PC-9 (cell line): ENCODE measurements at regions not wholly inside any gene's neighbourhood (a gene's known extent, or its start where the extent isn't known, plus 50 kb on each side); places are given as distances from the start of the nearest gene placed in this dataset.

ENCODE experiments used
- BruUV-seq: library from RNA; stranded (reverse); fragments of 400-500 nt; replicated peaks from 2 replicates; lab custom pipeline; 2021; lab: Mats Ljungman, UMichigan
- CTCF ChIA-PET: fragments of 300-600 bp; sonication (Branson Sonifier 250); formaldehyde crosslinking; loops from one replicate; lab custom pipeline; 2022; ENCODE audit warnings: antibody characterized with exemption; lab: Charles Lee
- POLR2A ChIA-PET: fragments of 300-600 bp; sonication (Branson Sonifier 250); formaldehyde crosslinking; loops from one replicate; lab custom pipeline; 2022; ENCODE audit warnings: antibody characterized with exemption; ENCODE audit not compliant: unreplicated experiment; lab: Charles Lee
- DNase-seq, 2 experiments: peaks; one replicate each; pipeline versions ENCODE4 v3.0.0 to v3.0.0-alpha.2; 2015 to 2022; ENCODE audit warnings: mixed read lengths in 1 of 2
- H2AFZ ChIP-seq: fragments of 200-600 bp; sonication (generic); 2 replicates; pipeline ENCODE4 v1.8.1; 2017; ENCODE audit warnings: antibody characterized with exemption
- H3F3A ChIP-seq: fragments of 200-600 bp; sonication (generic); 2 replicates; pipeline ENCODE4 v1.8.1; 2017; ENCODE audit warnings: antibody characterized with exemption, mild to moderate bottlenecking, low read depth; ENCODE audit not compliant: insufficient read depth
- H3K27ac ChIP-seq: fragments of 200-600 bp; sonication (generic); 2 replicates; pipeline ENCODE4 v1.6.1; 2016; ENCODE audit warnings: mixed run types
- H3K27me3 ChIP-seq: fragments of 200-600 bp; sonication (generic); 2 replicates; pipeline ENCODE4 v1.6.1; 2016; ENCODE audit warnings: low read depth, mixed run types; ENCODE audit not compliant: insufficient read depth
- H3K36me3 ChIP-seq: fragments of 200-600 bp; sonication (generic); 2 replicates; pipeline ENCODE4 v1.6.1; 2016; ENCODE audit warnings: low read depth, mixed run types
- H3K4me1 ChIP-seq: fragments of 200-600 bp; sonication (generic); replicated peaks from 2 replicates; pipeline ENCODE4 v1.6.1; 2016; ENCODE audit warnings: mixed run types; ENCODE audit not compliant: insufficient read depth
- H3K4me2 ChIP-seq: fragments of 200-600 bp; sonication (generic); 2 replicates; pipeline ENCODE4 v1.6.1; 2017; ENCODE audit warnings: mixed run types
- H3K4me3 ChIP-seq: fragments of 200-600 bp; sonication (generic); 2 replicates; pipeline ENCODE4 v1.6.1; 2016; ENCODE audit warnings: mixed run types
- H3K79me2 ChIP-seq: fragments of 200-600 bp; sonication (generic); 2 replicates; pipeline ENCODE4 v1.6.1; 2017; ENCODE audit warnings: low read depth, mixed run types
- H3K9me2 ChIP-seq: fragments of 200-600 bp; sonication (generic); 2 replicates; pipeline ENCODE4 v1.8.1; 2017; ENCODE audit warnings: mild to moderate bottlenecking; ENCODE audit not compliant: insufficient read depth
- H3K9me3 ChIP-seq: fragments of 200-600 bp; sonication (generic); 2 replicates; pipeline ENCODE4 v1.8.1; 2016; ENCODE audit warnings: low read depth; ENCODE audit not compliant: insufficient read depth
- H4K20me1 ChIP-seq: fragments of 200-600 bp; sonication (generic); 2 replicates; pipeline ENCODE4 v1.8.1; 2017; ENCODE audit not compliant: insufficient read depth
- CTCF ChIP-seq: fragments of 200-600 bp; sonication (generic); conservative IDR thresholded peaks from 2 replicates; pipeline ENCODE4 v1.6.1; 2017; ENCODE audit warnings: mixed run types, antibody characterized with exemption, mild to moderate bottlenecking, moderate library complexity
- EZH2 ChIP-seq: fragments of 200-600 bp; sonication (generic); IDR thresholded peaks from 2 replicates; pipeline ENCODE4 v1.8.0; 2017; ENCODE audit warnings: antibody characterized with exemption, low read depth
- intact Hi-C: fragments of 100-400 bp; cut with micrococcal nuclease; formaldehyde crosslinking; loops from one replicate; pipeline ENCODE4 v1.10.0; 2022; ENCODE audit not compliant: unreplicated experiment

- Histone ChIP-seq H4K20me1 (no peaks in the 10 kb centered on the region), H3K27me3 (no peaks in the 10 kb centered on the region), H3K36me3 (0 out of 2 replicates have a peak, but pooled peaks cover 5% of the 10 kb centered on the region), H3K27ac (no peak overlapping the region), H3K79me2 (no peaks in the 10 kb centered on the region), H3K4me3 (no peak overlapping the region), H3K9me3 (peaks cover 8% of the 10 kb centered on the region), H3K4me1 (no peaks in the 10 kb centered on the region), H3K4me2 (no peak overlapping the region), H2AFZ (no peak overlapping the region), H3K9me2 (no peaks in the 10 kb centered on the region; the same call in 1 of the 2 replicates), H3F3A (no peaks in the 10 kb centered on the region)
- no peak for TF ChIP-seq EZH2
- no peak for TF ChIP-seq CTCF
- ChIA-PET CTCF (no interaction called here), POLR2A (interaction anchor here (0.7 kb wide), 1 partner anchor 18 kb away, joined by 6 read pairs; no protein-coding TSS in a partner anchor)
- DNase-seq: no peak
- BruUV-seq: no TSS peak
- intact Hi-C loops: no loop called here
Observed at GRCh38 chr2:226447338-226448300, 352.0 kb downstream of the IRS1 start.

GRCh38 chr2:226446406-226447001, 353.1 kb downstream of the IRS1 start:
- Histone ChIP-seq H2AFZ (no peak overlapping the region), H3K9me2 (no peaks in the 10 kb centered on the region; the same call in 1 of the 2 replicates), H3K4me3 (no peak overlapping the region), H3K27ac (no peak overlapping the region), H3K36me3 (0 out of 2 replicates have a peak, but pooled peaks cover 5% of the 10 kb centered on the region), H3K4me1 (no peaks in the 10 kb centered on the region), H4K20me1 (no peaks in the 10 kb centered on the region), H3K27me3 (no peaks in the 10 kb centered on the region), H3K4me2 (no peak overlapping the region), H3K9me3 (0 out of 2 replicates have a peak, but pooled peaks cover 4% of the 10 kb centered on the region), H3F3A (no peaks in the 10 kb centered on the region), H3K79me2 (no peaks in the 10 kb centered on the region)
- no peak for DNase-seq
- POLR2A ChIA-PET: interaction anchor here (0.8 kb wide), 1 partner anchor 21 kb away, joined by 6 read pairs; no protein-coding TSS in a partner anchor
- CTCF ChIA-PET: no interaction called here
- BruUV-seq: no TSS peak
- TF ChIP-seq CTCF (no peak), EZH2 (no peak)
- intact Hi-C loops: no loop called here

GRCh38 chr2:226445216-226445861, 354.3 kb downstream of the IRS1 start:
- intact Hi-C loops: no loop called here
- no peak for DNase-seq
- H2AFZ ChIP-seq: no peak overlapping the region
- no peaks in the 10 kb centered on the region for H3K4me1 ChIP-seq
- H4K20me1 ChIP-seq: no peaks in the 10 kb centered on the region
- H3K4me2 ChIP-seq: no peak overlapping the region
- no peaks in the 10 kb centered on the region for H3K27me3 ChIP-seq
- ChIA-PET POLR2A (no interaction called here), CTCF (no interaction called here)
- H3K27ac ChIP-seq: no peak overlapping the region
- H3K9me3 ChIP-seq: 0 out of 2 replicates have a peak, but pooled peaks cover 4% of the 10 kb centered on the region
- no peaks in the 10 kb centered on the region; the same call in 1 of the 2 replicates for H3K9me2 ChIP-seq
- TF ChIP-seq CTCF (no peak), EZH2 (no peak)
- no peaks in the 10 kb centered on the region for H3F3A ChIP-seq
- no peak overlapping the region for H3K4me3 ChIP-seq
- H3K36me3 ChIP-seq: 0 out of 2 replicates have a peak, but pooled peaks cover 5% of the 10 kb centered on the region
- no TSS peak for BruUV-seq
- no peaks in the 10 kb centered on the region for H3K79me2 ChIP-seq
